AG09309 (cell line): ENCODE measurements at regions not wholly inside any gene's neighbourhood (a gene's known extent, or its start where the extent isn't known, plus 50 kb on each side); places are given as distances from the start of the nearest gene placed in this dataset.

Experiments
- DNase-seq: peaks from one replicate; pipeline ENCODE4 v3.0.0-alpha.2; 2010; ENCODE audit warnings: low read depth
- H3K4me3 ChIP-seq: 2 replicates; pipeline ENCODE4 v1.5.1; 2011; ENCODE audit warnings: mild to moderate bottlenecking, low read depth, low read length, moderate library complexity; ENCODE audit not compliant: control insufficient read depth
- TF ChIP-seq, protein P1 (sequence below): IDR thresholded peaks from 2 replicates; pipeline ENCODE4 v1.5.1; 2011; ENCODE audit warnings: mild to moderate bottlenecking, low read depth, low read length, inconsistent platforms; ENCODE audit not compliant: insufficient read depth, control insufficient read depth; ENCODE audit errors: missing control alignments

DNA sequence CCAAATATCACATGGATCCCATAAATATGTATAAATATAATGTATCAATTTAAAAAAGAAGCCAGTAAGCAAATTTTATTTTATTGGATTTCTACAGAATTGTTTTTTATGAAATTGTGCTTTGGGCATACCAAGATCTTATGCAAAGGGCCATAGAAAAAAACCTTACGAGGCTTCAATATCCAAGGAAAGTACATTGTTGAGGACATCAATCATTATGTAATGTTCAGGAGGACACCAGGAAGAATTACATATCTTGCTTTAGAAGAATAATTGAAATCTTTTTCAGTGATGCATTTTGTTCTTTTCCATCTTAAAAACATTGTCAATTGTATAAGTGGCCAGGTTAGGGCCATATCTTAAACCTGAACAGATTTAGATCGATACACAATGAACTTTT is 187.8 kb upstream of the GAS1 start:
- no peak for DNase-seq
- TF ChIP-seq, protein P1, sequence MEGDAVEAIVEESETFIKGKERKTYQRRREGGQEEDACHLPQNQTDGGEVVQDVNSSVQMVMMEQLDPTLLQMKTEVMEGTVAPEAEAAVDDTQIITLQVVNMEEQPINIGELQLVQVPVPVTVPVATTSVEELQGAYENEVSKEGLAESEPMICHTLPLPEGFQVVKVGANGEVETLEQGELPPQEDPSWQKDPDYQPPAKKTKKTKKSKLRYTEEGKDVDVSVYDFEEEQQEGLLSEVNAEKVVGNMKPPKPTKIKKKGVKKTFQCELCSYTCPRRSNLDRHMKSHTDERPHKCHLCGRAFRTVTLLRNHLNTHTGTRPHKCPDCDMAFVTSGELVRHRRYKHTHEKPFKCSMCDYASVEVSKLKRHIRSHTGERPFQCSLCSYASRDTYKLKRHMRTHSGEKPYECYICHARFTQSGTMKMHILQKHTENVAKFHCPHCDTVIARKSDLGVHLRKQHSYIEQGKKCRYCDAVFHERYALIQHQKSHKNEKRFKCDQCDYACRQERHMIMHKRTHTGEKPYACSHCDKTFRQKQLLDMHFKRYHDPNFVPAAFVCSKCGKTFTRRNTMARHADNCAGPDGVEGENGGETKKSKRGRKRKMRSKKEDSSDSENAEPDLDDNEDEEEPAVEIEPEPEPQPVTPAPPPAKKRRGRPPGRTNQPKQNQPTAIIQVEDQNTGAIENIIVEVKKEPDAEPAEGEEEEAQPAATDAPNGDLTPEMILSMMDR: no peak
- no peak overlapping the region for H3K4me3 ChIP-seq

DNA sequence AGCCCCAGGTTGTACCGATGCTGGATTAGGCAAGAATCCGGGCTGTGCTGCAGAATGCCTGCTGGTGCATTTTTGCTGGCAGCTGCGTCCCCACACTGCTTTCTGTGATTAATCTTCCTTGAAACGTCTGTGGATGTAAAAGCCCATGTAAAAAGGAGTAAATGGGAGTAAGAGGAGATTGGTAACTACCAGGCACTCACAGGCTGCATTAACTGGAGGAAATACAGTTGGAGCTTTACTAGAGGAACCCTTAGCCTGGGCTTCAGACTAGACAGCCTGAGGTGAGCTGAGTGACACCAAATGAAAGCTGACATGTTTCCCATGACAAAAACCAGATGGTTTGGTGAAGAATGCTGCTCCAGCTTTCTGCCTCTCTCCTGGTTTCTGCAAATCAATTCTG is 190.4 kb upstream of the GAS1 start:
- no peak overlapping the region for H3K4me3 ChIP-seq
- DNase-seq: no peak
- TF ChIP-seq, protein P1: no peak

DNA sequence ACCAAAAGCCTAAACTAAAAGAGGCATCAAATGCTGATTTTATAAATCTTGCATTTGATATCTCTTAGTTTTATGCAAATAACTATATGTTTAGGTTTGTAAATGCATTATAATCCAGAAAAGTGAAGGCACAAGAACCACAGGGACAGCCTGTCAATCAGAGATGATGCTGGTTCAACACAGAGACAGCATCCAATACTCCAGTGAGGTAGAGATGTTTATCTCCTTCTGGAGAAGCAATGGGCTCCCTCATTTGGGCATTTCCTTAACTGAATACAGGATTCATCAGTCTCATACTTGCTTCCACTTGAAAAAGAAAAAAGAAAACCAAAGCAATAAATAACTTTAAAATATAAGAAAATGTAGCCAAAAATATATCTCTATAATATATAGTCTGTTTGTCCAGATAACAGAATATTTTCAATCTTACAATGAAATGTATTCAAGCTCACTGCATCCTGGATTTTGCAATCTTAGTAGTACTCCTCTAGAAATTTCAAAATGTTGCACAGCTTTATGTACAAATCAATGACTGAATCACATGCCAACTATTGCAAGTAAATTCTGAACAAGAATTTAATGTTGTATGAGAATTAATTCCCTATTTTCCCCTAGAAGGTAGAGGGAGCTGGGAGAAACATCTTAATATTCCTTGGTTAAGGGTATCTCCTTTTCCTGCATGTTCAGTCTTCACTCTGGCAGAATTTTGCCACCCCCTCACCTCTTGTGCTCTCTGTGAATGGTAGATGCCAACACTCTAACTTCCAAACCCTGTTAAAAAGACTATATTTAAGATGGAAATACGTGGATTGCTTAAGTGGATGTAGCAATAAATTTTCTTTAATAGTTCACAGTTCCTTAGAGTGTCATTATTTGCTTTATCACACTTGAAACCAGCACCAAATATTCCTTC is 191.1 kb upstream of the GAS1 start:
- TF ChIP-seq, protein P1: no peak
- no peak overlapping the region for H3K4me3 ChIP-seq
- no peak for DNase-seq

DNA sequence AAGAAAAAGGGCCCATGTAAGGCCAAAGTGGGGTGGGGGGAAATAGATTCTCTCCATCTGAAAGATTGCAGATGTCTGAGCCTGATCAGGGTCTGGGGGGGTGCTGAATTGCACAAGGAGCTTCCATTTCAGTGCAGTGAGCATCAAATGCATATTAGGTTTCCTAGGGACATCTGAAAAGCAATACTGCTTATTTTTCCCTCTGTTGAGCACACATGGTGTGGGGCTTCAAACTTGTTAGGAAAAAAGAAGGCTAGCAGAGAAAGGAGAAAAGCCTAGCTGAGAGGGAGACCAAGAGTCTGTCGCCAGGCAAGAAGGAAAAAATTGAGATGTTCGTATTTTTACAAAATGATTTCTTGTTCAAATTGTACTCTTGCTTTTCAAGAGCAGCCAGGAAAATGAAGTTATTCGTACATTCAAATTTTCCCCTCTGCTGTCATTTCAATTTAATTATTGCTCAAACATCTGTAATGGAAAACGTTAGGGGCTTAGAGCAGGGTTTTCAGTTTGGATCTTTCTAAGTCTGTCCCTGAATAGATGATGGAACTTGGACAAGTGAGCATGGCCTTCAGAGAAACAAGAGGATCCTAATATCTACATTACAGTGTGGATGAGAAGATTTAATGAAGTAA is 191.9 kb upstream of the GAS1 start:
- TF ChIP-seq, protein P1: no peak
- DNase-seq: no peak
- no peak overlapping the region for H3K4me3 ChIP-seq

DNA sequence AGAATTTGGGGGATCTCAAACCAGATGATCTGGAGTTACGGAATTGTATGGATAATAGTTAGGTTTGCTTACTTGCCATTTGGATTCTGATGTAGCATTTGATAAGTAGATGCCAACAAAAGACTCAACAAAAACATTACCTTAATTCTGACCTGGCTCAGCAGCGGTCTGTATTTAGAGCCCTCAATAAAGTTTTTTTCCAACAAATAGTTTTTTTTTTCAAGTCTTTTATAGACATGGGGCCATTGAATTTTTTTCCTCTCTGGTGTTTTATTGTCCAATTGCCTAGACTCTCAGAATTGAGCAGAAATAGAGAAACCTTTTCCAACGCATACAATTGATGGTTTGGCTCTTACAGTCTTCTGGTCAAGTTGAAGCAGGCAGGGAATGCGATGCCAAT is 192.8 kb upstream of the GAS1 start:
- TF ChIP-seq, protein P1: no peak
- H3K4me3 ChIP-seq: no peak overlapping the region
- DNase-seq: no peak

DNA sequence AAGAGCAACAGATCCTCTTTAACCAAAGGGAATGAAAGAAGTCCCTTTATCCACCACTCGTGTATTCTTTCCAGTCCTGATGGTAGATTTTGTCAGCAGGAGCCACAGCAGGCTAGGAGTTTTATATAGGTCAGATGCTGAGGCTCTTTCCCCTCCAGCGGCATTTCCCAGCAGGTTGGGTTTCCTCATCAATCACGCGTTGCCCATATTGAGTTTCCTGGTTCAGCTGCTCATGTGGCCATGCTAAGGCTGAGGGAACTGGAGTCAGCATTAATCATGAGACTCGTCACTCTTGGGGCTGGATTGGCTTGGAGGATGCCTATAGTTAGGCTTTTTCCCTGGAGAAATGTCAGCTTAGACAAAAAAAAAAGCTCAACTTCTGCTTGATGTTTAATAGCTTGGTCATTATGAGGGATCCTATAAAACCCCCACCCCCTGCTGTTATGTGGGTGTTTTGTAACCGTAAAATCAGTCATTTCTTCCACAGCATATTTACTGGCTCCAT is 193.4 kb upstream of the GAS1 start:
- peak; percentile 86 for DNase-seq
- H3K4me3 ChIP-seq: no peak overlapping the region
- TF ChIP-seq, protein P1: no peak
